ENCODE measurements at regions not wholly inside any gene's neighbourhood (a gene's known extent, or its start where the extent isn't known, plus 50 kb on each side); places are given as distances from the start of the nearest gene placed in this dataset.

DNA sequence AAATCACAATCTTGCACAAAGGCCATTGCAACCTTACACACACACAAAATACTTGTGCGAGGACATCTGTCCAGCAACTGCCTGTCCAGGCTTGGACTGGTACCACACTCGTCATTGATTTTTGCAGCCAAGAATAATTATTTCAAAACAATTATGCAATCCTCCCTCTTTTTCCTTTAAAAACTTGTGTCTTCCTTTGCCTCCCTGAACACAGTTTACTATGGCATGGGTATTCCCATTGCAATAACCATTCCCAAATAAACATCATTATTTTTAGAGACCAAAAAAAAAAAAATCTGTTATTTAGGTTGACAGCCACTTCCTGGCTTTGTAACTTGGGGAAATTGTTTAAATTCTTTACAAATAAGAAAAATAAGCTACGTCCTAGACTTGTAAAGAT is 54.0 kb downstream of the C11orf91 start:
- DNase-seq, result no peak

DNA sequence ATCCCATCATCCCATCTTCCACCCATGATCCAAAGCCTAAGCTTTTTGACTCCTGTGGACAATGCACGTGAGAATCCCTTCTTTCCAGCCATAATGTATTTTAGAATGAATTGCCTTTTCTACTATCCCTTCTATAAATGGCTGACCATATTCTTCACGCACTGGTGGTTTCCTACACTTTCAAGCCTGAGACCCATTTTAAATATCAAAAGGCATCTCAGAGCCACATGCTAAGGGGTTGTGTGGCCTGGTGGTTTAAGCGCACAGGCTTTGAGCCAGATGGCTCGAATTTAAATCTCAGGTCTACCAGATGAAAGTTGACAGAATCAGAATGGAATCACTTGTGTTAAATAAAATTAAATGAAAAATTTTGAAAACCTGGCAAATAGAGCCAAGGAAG is 54.5 kb downstream of the C11orf91 start:
- DNase-seq, result no peak

DNA sequence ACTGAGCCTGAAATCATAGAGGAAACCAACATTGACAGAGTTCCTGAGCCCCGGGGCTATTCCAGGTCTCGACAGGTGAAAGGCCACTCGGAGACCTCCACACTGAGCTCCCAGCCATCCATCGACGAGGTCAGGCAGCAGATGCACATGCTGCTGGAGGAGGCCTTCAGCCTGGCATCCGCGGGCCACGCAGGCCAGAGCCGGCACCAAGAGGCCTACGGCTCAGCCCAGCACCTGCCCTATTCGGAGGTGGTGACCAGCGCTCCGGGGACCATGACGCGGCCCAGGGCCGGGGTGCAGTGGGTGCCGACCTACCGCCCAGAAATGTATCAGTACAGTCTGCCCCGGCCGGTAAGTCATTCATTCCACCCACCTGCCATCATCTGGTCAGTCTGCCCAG is 54.9 kb downstream of the C11orf91 start:
- no peak for DNase-seq

DNA sequence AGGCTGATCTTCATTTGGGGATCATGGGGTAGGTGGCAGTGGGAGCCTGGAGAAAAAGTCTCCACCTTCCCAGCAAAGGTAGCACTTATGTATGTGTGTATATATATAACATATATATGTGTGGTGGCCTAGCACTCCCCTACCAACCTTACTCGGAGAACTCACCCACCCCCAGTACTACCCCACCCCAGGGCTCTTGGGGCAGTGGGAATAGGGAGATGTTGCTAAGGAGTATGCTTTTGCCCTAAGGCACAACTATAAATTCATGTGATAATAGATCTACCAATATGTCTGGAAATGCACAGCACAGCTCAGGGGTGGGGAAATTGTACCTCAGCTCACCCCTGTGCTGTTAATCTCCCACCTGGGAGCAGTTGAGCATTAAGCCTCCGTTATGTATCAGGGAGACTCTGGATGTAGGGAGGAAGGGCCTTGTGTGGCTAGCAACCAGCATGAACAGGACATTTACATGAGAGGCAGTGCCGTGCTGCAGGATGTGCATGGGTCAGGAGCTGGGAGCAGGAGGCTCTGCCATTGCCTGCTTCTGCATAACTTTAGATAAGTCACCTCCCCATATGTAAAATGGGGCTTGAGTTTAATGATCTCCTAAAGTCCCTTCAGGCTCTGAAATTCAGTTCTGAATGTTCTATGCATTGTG is 57.3 kb downstream of the C11orf91 start:
- DNase-seq, result no peak

DNA sequence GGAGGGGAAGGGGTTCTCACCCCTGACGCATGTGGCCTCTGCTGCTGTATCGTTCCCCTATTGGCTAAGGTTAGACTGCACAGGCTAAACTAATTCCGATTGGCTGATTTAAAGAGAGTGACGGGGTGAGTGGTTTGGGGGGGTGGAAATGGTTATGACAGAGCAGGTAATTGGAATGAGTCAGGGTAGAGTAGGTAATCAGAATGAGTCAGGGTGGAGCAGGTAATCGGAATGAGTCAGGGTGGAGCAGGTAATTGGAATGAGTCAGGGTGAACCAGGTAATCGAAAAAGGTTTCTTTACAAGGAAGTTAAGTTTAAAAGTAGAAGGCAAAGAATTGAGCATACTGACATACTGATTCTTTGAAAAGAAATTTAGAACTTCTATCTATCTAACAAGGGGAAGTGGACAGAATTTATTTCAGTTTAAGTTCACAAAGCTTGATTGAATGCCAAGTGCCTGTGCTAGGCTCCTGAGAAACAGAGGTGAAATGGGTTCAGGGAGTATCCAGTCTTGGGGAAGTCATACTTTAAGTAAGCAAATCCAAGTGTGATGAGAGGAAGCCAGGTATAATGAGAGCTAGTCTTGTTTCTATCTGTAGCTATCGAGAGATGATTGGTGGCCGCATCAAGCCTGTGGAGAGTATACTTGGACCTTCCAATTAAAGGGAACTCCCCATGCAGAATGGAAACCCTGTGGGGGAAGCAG is 58.0 kb downstream of the C11orf91 start:
- no peak for DNase-seq

DNA sequence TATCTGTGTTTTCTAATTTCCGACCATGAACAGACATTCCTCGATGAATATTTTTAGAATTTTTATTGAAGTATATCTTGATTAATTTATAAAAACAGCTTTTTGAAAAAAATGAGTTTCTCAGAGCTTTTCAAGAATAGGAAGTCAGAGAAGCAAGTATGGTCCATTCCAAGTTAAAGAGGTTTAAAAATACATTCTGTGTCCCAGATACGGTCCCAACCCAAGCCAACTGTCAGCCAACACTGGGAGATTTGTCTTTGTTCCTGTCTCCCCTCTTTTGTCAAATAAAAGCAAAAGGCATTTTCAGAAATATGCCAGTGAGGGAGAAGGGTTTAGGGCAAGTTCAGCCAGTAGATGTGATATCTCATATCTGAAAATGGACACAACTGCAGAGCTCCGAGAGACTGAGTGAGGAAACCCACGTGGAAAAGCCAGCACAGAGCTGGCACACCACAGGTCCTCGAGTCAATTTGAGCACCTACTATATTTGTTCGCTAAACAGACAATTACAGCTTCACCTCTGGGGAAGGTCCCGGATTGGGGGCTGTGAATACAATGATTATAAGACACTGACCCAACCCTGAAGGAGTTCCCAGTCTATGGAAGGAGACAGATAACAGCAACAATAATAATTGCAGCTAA is 59.8 kb downstream of the C11orf91 start:
- DNase-seq, result no peak

DNA sequence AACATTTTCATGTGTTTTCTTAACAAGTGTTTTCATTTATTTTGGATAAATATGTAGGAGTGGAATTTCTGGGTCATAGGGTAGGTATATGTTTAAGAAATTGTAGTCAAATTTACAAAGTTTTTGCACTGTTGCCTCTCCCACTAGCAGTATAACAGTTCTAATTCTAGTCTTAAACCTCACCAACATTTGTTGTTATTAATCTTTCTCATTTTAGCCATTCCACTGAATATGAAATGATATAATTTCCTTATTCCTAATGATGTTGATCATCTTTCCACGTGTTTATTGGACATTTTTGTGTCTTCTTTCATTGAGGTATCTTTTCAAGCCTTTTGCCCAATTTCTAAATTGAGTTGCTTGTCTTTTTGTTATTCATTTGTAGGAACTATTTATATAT is 62.0 kb downstream of the C11orf91 start:
- DNase-seq, result no peak

DNA sequence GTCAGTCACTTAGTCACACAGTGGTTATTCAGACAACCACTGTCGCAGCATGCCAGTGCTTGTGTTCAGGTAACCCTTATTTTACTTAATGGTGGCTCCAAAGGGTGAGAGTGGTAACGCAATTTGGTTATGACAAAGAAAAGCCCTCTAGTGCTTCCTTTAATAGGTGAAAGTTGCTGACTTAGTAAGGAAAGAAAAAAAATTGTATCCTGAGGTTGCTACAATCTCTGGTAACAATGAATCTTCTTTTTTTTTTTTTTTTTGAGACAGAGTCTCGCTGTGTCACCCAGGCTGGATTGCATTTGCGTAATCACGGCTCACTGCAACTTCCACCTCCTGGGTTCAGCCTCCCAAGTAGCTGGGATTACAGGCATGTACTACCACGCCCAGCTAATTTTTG is 64.5 kb downstream of the C11orf91 start:
- DNase-seq, result no peak

DNA sequence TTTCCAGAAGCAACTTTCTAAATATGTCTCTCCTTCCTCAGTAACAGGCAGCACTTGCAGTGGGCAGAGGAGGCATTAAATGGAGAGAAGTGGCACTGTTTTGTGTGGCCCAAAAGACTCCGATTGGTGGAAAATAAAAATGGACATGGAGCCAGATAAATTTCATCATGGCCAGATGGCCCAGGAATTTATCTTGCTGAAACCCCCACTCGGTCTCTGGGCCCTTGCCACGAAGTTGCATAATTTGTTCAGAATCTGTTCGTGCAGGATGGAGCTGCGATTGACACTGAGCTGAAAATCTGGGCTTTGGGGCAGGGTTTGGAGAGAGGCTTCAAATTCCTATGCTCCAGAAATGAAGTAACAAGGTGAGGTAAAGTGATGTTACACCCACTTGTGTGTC is 65.5 kb downstream of the C11orf91 start:
- DNase-seq, result peak; percentile 67

DNA sequence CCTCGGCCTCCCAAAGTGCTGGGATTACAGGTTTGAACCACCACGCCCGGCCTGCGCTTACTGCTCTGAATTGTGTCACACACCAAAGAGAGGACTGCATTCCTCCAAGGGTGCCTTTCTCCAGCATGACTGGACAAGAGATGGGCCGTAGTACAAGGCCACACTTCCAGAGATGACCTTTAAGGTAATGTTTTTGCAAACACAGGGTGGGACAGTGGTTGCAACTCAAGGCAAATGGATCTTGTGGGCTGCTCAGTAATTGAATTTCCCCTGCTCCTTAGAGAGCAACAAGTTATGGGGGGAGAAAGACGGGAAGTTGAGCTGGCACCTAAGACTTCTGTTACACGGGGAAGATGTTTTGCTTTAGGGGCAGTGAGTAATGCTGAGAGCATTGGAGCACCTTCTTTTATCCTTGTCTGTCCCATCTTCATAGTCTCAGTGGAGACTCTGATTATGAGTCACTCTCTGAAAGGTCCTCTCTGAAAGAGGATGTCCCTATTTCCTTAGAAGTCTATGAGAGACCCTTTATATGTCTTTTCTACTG is 66.3 kb downstream of the C11orf91 start:
- DNase-seq, result no peak

DNA sequence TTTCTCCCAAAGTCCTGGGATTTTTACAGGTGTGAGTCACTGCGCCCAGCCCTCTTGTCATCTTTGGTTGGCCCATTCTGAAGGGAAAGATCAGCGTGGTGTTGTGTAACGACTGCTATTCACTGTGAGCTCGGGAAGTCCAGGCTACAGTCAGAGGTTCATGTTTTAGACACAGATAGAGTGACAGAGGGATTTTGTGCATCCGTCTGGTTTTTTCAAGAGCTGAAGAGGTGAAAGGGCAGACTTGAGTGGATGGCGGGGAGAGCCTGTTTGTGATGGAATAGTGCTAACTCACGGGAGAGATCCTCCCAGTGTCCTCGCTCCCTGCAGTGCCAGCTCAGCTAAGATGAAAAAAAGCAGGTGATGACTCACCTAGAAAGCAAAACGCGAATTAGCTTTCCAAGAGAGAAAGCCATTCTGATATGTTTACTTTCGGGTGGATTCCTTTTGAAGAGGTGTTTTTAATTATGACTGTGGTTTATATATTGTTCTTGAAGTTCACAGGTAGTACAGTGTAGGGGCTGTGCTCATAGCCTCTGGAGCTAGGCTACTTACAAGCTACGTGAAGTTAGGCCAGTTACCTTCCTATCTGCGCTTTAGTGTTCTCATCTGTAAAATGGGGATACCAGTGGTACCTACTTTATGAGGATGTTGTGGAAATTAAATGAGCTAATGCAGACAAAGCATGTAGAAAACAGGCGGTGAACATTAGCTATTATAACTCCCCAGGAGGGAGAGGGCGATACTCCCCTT is 67.2 kb downstream of the C11orf91 start:
- peak; percentile 12 for DNase-seq

DNA sequence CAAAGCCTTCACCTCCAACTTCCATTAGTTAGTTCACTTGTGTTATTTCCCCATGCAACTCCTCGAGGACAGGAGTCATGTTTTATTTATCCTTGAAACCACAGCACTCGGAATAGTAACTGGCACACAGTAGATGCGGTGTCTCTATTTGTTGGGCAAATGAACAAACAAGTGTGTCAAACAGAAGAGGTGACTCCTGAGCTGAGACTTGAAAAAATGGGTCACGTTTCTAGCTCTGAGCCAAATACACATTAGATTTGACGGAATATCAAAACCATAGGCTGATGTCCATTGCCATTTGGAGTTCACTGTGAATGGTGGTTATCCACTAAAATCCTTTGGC is 68.9 kb downstream of the C11orf91 start:
- DNase-seq, result no peak

DNA sequence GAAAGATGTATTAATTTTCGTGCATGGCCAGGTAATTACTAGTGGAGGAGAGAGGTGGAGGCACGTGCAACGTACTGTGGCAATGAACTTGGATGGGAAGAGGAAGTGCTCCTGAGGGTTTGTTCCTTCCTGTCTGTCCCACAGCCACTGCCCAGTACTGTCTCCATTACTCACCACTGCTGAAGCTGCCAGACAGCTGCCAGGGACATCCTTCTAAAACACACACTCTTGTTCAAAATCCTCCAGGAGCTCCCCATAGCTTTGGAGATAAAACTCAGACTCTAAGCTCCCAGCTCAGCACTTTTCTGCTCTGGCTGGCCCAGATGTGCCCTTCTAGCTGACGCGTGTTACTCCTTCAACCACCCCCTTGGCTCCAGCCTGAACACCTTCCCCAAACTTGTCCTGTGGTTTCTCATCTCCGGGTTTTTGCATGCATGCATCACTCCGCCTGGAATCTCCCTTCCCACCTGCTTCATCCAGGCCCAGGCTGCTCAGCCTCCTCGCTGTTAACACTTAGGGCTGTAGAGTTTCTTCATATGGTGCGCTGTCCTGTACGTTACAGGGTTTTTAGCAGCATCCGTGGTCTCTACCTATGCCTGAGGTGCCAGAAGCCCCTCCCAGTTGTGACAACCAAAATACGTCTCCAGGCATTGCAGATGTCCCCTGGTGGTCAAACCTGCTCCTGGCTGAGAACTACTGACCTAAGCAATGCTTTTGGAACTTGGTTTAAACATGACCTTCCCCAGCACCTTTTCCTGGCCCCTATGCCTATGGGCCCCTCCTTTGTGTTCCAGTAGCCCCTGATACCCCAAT is 69.5 kb downstream of the C11orf91 start:
- DNase-seq, result no peak

DNA sequence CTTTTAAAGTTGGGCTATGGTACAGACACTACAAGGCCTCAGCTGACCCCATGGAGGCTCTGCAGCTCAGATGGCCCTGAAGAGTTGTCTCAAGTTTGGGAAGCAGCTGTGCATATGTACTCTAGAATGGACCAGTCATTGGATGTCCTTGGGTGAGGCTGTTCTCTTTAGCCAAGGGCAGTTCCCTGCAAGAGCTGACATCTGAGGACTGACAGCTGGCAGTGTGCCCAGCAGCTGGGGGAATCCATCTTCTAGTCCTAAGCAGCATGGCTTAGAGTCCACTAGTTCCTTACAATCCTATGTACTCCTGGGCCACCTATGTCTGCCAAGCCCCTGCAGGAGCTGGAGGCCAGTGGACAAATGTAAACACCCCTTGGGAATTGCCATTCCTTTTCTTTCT is 76.5 kb downstream of the C11orf91 start:
- DNase-seq, result peak; percentile 7

DNA sequence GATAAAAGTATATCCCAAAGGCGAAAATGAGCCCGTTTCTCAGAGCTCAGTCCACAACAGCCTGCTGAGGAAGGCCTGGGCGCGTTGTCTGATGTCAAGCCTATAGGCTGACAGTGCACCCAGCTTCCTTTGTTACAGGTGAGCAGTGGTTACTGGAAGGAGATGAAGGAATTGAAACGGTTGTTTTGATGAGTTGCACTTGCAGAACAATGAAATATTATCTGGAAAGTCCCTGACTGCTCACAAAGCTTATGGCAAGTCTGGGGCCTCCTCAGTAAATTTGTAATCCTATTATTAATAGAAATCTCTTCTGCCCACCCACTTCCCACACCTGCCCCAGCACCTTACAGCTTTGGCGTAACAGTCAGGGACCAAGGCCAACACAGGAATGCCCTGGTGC is 77.8 kb downstream of the C11orf91 start:
- no peak for DNase-seq

DNA sequence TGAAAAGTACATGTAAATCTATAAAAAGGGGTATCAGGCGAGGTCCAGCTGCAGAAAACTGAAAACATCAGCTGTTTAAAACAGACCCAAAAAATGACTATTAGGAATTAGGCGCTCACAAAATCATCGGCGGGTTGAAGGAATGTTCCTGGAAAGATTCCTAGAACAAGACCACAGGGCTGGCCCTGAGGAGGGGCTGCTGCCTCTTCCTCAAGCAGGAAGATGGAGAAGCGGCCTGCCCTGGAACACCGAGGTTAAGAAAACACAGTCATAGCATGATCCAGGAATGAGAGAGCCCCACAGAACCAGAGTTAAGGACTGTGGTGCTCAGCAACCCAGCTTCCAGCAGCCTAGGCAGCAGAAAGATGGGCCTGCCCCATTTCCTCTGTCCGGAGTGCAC is 78.4 kb downstream of the C11orf91 start:
- DNase-seq, result no peak

DNA sequence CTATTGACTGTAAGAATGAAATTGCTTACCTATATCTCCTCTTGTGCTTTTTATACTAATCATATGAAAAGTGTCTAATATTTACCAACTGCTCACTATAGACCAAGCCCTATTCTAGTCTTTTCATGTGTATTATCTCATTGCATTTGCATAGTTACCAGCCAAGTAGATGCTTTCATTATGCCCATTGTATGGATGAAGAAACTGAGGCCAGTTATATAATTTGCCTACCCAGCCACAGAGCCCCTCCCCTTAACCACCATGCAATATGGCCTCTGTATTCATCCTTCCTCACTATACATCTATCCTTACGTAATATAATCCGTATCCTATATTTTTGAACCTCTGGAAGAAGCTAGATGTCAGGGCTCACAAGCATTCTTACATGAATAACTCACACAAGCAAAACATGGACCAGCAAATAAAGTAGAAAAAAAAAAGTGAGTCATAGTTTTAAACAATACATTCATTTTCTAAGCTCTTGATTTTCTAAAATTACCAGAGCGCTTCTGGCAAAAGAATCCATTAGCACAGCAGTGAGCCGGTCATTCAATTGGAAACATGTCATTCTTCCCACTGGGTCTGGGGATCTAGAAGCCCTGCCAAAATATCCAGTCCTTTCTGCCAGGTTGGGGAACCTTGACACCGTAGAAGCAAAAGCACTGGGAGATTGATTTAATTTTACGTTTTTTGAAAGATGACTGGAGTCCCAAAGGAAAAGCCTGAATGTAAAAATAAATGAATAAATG is 80.0 kb downstream of the C11orf91 start:
- peak; percentile 89 for DNase-seq

DNA sequence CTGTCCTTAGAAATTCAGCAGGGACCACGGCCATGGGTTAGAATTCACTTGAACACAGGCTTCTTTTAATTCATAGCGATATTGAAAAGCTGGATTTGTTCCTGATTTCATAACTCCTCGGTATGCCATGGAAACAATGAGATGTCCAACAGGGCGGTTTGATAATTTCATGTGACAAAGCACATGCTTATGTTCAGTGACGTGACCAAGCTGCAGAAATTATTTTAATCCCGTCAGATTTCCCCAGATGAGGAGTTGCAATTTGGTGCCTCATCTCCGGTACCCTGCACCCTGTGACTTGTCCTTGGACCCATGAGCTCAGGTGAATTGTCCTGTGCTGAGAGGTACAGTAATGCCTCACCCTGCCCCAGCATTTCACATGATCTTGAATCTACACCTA is 81.7 kb downstream of the C11orf91 start:
- DNase-seq, result no peak

DNA sequence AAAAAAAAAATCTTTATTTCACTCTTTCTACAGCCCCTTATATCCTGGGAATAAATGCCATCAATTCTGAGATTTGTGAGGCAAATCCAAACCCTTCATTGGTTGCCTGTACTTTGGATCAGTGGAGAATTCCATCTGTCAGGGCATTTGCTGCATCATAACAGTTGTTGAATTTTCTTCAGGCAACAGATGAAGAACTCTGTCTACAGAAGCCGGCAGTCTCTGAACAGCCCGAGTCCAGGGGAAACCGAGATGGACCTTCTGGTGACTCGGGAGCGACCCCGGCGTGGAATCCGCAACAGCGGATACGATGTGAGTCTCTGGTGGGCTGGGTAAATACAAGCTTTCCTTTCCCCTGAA is 82.3 kb downstream of the C11orf91 start:
- no peak for DNase-seq

DNA sequence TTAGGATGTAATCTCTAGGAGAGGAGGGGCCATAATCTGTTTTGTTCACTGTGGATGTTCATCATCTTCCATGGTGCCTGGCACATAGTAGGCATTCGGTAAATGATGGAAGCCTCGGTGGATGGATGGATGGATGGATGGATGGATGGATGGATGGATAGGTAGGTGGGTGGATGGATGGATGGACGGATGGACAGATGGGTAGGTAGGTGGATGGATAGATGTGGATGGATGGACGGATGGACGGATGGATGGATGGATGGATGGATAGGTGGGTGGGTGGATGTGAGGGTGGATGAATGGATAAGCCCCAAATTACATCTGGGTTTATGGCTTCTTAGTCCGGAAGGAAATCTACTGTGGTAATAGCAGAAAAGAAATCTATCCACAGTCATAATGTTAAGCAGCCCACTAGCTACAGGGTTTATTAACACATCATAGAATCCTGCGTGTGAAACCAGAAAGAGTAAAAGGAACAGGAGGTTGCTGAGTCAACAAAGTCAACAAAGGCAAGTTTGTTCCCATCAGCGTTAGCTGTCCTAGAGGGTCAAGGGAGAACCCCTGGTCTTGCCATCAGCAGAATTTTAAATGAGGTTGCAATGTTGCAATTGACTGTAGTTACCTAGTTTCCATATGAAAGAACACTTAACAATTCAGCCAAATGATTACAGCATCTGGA is 82.8 kb downstream of the C11orf91 start:
- no peak for DNase-seq

DNA sequence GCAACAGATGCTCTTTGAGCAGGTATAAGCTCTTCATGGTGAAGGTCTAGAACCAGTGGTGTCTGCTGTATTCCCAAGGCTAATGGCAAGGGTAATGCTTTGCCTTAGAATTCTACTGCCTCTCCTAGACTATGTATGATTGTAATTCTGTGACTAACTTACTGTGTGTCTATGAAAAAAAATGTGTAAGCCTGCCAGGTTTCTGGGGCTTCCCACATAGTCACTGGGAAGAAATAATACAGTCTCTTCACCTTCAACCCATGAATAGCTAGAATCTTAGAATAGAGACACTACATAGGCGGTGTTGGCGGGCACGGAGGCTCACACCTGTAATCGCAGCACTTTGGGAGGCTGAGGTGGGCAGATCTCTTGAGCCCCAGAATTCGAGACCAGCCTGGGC is 84.1 kb downstream of the C11orf91 start:
- DNase-seq, result no peak
